Stimulated activated CD8-positive, alpha-beta memory T cell treated with anti-CD3 and anti-CD28 coated beads, Interleukin-15, amount 100 ng/mL, for 4 hours (primary cell): ENCODE measurements at regions not wholly inside any gene's neighbourhood (a gene's known extent, or its start where the extent isn't known, plus 50 kb on each side); places are given as distances from the start of the nearest gene placed in this dataset.
"Not testable (repeated sequence)": the region's sequence is repeated elsewhere in the genome, so short reads cannot be mapped to it uniquely, and the experiment has no call there.

Experiments used
- DNase-seq, 2 donors: peaks; one replicate each; pipeline ENCODE4 v3.0.0-alpha.2; 2020; ENCODE audit warnings: low read depth in 2 of 2

DNA sequence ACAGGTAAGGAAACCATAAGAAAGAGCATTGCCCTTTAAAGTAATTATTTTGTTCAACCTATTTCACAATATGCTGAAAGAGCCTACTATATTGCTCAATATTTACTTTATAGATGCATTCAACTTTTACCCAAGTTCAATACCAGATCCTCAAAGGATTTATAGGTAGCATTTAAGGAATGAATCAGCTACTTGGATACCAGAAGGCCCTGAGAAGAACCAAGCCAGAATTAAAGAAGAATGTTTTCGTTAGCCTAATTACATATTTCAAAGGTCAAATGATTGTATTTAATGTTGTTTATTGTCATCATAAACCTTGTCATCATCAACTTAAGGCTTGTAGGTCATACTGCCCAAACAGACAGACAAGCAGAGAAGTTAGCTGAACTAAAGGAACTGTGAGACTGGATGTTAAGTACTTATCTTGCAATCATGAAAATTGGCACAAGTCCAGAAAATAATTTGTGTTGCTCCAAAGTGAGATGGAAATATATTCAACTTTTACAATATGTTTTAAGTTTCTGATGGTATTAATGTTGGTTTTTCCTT lies 636.7 kb downstream of the RFPL4B start:
- no peak for DNase-seq

DNA sequence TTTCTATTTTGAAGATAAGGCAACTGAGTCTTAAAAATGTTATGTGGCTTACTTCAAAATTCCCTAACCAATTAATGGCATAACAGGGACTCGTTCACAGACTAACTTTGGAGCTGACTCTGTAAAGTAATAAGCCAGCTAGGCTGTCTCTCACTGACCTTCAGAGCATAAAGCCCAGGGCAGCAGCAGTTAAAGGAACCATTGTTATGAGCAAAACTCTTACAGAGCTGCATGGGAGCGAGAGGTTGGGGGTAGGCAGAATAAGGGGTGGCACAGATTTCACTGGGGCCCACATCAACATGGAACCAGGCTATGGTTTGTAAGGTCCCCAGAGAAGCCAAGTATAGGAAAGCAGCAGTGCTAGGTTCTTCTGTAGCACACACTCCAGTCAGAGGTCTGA lies 637.8 kb downstream of the RFPL4B start:
- no peak for DNase-seq

DNA sequence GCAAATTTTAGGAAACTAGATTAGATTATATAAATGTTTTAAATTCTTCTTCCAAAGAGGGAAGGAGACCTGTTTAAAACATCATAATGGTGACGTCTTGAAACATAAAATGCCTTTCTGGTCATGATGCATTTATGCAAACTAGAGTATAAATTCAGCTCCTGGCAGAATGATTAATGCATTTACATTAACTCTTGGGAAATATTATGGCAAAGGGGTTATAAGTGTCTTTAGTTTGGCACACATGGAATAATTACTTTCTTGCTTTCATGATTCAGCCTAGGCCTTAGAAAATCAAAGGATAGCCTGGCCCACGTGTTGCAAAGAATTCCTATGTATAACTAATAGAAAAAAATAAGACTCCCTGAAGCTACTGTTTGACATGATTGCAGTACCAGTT lies 639.2 kb downstream of the RFPL4B start:
- no peak for DNase-seq

DNA sequence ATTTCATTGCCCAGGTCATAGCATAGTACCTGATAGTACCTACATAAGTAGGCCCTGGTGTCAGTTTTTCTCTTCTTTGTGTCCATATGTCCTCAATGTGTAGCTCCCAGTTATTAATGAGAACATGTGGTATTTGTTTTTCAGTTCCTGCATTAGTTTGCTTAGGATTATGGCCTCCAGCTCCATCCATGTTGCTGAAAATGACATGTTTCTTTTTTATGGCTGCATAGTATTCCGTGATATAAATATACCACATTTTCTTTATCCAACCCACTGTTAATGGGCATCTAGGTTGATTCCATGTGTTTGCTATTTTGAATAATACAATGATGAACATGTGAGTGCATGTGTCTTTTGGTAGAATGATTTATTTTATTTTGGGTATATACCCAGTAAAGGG lies 641.6 kb downstream of the RFPL4B start:
- no peak for DNase-seq

DNA sequence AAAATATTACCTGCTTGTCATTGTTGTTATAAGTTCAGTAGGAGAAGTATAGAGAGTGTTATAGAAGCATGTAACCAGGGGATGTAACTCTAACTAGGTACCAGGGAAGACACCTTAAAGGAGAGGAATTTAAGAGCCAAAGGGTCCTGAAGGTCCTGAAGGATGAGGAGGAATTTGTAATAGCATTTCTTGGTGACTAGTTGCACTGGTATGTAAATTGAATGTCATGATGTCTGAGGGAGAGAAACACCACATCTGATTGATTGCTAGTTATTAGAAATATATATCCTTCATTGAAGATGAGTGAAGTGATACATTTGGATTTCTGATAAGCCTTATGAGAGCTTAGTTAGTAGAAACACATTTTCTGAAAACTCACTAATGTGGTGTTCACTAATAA lies 643.8 kb downstream of the RFPL4B start:
- no peak for DNase-seq

DNA sequence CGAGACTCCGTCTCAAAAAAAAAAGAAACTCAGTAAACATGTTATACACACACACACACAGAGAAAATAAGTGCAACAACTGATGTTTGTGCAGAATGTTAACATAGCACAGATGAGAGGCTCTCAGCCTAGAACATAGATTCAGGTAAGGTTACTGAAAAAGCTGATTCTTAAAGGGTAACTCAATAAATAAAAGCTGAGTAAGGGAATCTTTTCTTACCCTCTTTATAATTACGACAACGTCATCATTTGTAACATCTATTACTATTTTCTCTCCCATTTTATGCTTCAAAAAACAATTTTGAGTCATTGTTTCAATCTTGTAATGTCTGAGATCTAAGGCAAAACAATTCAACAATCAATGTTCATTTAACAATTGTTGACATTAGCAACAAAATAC lies 644.8 kb downstream of the RFPL4B start:
- no peak for DNase-seq

DNA sequence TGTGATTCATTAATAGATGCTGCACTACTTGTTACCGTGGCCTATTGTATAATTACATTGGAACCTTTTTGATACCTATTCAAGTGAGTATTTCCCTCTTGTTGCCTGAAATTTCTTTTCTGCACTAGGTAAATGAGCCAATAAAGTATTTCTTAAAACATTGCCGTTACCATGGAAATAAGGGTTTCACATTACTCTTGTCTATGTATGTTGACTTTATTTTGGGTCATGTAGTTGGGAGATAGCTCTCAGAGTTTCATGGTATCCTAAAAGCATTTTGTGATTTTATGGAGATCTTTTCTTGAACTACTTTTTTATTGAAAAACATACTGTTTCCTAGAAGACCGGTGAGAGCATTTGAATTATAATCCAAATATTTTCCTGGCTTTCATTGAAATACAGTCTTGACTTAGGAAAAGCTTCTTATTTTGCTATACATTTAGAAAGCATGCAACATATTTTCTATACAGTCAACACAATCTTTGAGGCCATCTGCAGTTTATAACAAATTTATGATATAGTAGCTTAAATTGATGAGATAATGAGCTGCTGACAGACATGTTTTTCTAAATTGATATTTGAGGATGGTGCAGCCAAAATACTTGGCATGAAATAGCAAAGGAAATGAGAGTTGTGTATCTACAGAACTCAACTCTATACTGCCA lies 650.4 kb downstream of the RFPL4B start:
- DNase-seq = no peak

DNA sequence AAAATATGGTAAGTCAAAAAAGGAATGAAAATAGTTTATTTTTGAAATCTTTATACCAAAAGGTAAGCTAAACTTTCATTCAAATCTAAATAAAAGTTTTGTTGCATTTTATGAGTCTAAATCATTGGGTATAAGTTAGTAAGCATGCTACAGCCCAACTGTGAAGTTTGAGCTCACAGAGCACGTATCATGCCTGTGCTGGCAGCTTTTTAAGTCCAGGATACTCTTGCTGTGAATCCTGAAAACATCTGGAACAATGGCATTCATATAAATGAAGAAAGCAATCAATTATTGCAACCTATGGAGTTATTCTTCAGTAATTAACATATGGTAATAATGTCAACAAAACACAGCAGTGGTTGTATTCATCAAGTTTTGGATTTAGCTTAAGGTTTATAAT lies 656.9 kb downstream of the RFPL4B start:
- no peak for DNase-seq

DNA sequence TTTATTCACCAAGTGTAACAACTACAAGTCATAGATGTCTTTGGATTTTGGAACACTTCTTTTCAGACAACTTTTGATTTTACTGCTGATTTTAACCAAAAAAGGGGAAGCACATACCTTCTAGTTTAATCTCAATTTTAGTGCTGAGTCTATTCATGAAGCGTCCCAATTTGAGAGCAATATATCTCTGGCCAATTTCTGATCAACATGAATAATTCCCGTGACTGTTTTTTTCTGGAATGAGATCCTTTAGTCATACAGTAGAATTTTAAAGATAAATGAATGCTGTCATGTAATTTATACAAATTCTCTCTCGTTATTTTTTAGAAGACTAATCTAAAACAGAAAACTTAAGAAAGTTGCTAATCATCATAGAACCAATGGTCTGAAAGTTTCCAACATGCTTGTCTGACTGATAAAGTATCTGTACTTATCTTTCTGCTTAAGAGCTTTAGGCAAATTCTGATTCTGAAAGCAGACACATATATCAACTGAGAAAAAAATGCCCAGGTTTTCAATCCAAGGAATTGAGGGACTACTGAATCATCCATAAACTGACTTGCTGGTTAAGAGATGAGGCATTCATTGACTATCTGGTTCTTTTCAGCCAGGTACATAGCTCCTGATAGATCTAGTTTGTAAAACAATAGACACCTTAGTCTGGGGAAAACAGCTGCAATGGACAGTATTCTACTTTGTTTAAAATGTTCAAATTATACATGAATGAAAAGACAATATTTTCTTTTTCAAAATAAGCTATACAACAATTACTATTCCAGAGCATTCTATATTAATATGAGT lies 657.5 kb downstream of the RFPL4B start:
- DNase-seq = no peak

DNA sequence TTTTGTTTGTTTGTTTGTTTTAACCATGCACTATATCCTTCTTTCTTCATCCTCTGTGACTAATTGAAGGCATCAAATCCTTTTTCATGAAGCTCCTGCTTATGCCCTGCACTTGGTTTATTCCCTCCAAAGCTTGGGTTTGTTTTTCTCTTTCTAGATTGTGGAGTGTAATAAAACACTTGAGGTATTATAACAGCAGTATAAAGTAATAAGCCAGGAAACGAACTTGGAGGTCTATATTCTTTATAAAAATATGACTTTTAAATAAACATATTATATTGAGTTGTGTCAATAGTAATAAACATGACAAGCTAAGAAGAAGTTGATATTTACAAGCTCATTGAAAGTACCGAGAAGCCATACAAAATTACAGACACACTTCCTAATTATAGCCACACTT lies 659.4 kb downstream of the RFPL4B start:
- DNase-seq = no peak

DNA sequence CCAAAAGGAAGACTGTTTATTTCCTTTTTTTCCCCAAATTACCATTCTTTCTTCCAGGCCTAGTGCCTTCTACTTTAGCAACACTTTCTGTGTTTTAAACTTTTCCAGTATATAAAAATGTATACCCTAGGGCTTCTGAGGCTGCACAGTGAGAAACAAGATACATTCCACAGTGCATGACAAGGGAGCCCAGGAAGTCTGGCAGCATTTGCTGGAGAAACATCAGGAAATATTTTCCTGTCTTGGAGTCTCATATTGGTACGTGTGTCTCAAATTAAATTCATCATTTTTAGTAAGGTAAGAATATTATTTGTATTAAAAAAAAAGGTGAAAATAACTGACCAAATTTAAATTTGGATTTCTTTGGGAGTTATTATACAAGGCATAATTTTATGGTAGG lies 662.6 kb downstream of the RFPL4B start:
- DNase-seq = no peak

DNA sequence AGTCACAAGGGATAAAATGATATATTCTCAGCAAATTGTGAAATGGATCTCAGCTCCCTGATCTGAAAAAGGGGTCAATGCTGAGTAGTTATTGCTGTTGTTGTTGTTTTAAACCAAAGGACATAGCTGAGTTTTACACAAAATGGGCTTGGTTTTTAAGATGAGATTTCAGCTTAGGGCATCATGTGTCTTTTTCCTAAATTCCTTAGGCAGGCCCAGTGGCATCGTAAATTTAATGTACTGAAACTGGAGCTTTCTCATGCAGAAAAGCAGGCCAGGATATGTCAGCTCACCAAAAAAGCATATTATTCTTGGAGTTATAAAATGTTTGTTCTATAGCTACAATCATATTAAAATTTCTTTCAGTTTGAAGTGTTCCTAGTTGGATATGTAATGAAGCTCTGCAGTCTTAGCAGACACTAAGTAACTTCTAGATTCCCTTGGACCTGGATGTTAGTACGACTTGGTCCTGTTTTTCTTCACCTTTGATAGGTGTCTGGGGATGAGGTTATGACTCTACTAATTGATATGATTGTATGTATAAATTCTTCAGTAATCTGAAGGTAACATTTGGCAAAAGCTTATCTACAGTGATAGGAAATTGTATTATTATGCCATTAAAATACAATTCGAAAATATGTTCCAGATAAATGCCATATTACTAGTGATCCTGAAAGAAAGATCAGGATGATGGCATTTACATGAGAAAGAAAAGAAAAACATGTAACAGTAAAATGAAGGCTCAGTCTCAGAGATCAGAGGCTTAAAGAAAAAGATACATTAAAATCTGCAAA lies 663.3 kb downstream of the RFPL4B start:
- DNase-seq = no peak

DNA sequence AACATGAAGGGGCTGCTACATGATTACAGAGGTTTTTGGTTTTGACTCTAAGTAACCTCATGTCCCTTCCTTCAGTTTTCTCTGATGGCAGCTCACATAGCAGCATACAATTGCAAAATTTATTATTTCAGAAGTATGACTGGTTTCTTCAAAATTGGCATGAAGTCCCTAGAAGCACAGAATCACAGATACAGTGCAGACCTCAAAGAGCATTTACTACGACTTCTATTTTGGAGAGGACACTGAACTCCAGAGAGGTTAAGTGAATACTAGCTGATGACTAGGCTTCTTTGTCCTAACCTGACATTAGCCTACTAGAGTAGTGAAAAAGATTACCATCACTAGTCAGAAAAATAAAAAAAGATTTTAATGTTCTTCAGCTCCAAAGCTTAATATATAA lies 664.3 kb downstream of the RFPL4B start:
- no peak for DNase-seq

DNA sequence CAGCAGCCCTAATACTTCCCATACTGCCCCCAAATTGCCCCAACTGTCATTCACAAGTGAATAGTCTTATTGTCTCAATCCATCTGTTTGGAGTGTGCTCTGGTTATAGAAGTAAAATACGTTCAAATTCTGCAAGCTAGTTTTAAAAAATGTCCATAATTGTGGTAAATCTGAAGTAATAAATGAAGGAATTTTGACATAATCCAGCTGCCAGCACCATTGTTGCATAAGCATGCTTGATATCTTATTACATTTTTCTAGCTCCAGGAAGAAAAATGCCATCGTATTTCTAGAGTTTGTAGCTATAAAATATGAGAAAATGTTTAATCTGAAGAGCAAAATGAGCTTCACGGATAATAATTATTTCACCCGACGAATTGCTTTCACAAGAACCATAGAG lies 664.7 kb downstream of the RFPL4B start:
- no peak for DNase-seq

DNA sequence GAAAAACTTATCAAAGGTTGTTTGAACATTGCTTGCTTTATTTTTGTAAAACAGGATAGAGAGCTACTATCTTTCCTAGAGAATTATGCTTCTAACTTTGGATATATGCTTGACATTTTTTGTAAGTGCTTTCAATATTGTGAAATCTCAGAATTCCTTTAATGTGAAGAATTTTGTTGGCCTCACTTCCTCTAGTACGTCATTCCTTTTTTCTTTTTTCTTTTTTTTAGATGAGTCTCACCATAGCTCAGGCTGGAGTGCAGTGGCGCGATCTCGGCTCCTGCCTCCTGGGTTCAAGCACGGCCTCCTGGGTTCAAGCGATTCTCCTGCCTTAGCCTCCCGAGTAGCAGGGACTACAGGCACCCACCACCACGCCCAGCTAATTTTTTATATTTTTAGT lies 668.1 kb downstream of the RFPL4B start:
- no peak for DNase-seq

DNA sequence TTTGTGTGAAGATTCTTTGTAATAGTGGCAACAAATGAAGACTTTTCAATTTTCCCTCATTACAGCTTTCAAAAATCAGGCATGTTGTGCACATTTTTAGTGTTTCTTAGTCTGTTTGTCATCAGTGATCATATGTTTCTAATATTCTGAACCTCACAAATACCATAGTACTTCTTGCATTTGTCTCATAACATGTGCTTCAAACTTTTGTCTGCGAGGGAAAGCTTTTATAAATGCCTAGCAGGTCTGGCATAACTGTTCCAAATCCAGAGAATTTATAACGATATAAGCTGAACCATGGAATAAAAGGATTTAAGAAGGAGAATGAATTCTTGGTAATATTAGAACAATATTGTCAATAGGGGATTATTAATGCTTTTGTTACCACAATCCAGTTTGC lies 670.2 kb downstream of the RFPL4B start:
- DNase-seq = no peak

DNA sequence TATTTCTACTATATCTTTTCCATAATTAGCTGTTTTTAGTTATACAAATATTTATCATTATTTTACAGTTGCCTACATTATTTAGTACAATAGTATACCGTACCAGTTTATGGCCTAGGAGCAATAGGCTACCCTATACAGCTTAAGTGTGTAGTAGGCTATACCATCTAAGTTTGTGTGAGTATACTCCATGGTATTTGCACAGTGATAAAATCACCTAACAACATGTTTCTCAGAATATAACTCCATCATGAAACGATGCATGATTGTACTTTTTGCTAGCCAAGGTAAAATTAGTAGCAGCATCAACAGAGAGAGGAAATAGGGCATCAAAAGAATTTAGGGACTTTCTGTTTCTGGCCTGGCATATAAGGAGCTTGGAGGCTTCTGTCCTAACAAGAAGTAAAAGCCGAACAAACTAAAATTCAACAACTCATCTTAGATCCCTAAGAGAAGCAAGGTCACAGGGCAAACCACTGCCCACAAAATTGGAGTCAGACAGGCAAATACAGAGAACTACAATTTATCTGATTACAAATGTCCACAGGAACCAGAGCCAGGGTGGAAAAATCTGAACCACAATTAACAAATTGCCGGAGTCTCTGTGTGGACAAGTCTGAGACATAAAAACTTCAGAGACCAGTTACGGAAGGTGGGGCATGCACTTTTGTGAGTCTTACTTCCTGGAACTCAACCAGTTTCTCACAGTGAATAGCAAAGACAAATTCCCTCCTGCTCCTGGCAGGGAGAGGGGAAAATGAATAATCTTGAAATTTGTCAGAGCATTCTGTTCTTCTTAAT lies 671.4 kb downstream of the RFPL4B start:
- DNase-seq = no peak

DNA sequence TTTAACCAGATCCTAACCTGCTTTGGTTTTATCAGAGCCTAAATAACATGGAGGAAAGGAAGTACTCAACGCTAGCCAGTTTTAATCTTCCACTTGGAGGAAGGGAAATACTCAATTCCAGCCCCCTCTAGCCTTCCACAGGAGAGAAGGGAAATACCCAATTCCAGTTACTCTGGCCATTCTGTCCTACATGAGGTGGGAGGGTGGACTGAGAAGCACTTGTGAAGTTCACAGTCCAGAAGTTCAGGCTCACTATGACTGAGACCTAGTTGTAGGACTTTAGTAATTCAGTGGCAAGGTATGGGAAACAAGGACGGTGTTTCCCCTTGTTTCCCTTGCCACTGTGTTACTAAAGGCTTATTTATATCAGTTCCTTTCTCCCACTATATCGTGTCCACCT lies 672.0 kb downstream of the RFPL4B start:
- DNase-seq = no peak

DNA sequence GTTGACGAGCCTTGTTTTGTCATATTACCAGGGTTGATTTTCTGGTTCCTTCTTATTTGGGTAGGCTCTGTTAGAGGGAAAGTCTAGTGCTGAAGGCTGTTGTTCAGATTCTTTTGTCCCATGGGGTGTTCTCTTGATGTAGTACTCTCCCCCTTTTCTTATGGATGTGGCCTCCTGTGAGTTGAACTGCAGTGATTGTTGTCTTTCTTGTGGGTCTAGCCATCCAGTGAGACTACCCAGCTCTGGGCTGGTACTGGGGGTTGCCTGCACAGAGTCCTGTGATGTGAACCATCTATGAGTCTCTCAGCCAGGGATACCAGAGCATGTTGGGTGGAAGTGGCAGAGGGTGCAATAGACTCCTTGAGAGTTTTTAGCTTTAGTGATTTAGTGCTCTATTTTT lies 680.6 kb downstream of the RFPL4B start:
- no peak for DNase-seq

DNA sequence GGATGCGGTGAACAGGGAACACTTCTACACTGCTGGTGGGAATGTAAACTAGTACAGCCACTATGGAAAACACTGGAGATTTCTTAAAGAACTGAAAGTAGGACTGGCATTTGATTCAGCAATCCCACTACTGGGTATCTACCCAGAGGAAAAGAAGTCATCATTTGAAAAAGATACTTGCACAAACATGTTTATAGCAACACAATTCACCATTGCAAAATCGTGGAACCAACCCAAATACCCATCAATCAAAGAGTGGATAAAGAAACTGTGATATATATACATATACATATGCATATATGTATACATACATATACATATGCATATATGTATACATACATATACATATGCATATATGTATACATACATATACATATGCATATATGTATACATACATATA lies 682.0 kb downstream of the RFPL4B start:
- DNase-seq = not testable (repeated sequence)

DNA sequence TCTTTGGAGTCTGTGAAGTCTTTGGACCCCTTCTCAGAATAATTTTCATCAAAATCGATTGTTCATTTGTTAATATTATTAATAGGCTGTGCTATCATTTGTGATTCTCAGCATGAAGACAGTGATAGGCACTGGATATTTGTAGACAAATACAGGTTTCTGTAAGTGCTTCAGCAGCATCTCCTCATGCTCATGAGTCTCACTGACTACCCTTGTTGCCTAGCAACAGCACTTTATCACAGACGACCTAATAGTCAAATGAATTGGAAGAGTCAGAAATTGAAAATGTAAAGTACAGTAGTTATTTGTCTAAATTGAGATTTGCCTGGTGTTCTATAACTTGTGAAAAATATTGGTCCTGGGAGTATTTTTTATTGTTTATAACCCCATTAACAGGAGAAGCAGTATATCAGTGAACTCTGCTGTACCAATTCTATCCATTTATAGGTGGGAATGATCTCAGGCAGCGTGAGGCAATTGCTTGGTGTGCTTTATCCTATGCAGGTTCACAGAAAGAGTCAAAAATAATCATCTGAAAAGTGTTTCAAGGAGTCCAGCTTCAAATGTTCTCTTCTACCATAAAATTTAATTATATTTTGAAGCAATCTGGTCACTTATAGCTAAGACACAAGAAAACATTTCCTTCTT lies 684.6 kb downstream of the RFPL4B start:
- no peak for DNase-seq
